SK-N-SH treated with all-trans-retinoic acid at 6 μM for 48 hours (cell line): ENCODE measurements at regions not wholly inside any gene's neighbourhood (a gene's known extent, or its start where the extent isn't known, plus 50 kb on each side); places are given as distances from the start of the nearest gene placed in this dataset.

Experiments used
- ATAC-seq: fragments of 200-7000 bp; cut with Tn5 transposase; 3 replicates; pipeline ENCODE4 v1.9.1; 2020; ENCODE audit warnings: mild to moderate bottlenecking, moderate library complexity
- ARNTL ChIP-seq: fragments of 450-650 bp; formaldehyde crosslinking; IDR thresholded peaks from 2 replicates; pipeline ENCODE4 v1.5.0; 2020; ENCODE audit warnings: low read depth, mild to moderate bottlenecking, moderate library complexity, borderline replicate concordance
- BACH2 ChIP-seq: fragments of 250-450 bp; sonication (Bioruptor Pico); IDR thresholded peaks from 2 replicates; pipeline ENCODE4 v1.9.0; 2021; ENCODE audit warnings: mild to moderate bottlenecking, borderline replicate concordance
- CREB5 ChIP-seq: fragments of 250-450 bp; sonication (Bioruptor Pico); IDR thresholded peaks from 2 replicates; pipeline ENCODE4 v1.5.1; 2020; ENCODE audit warnings: low read depth, mild to moderate bottlenecking, moderate library complexity
- CSDC2 ChIP-seq: fragments of 250-450 bp; sonication (Bioruptor Pico); IDR thresholded peaks from 2 replicates; pipeline ENCODE4 v1.5.0; 2020; ENCODE audit warnings: mild to moderate bottlenecking, moderate library complexity
- CSRNP3 ChIP-seq: fragments of 250-450 bp; sonication (Bioruptor Pico); IDR thresholded peaks from 2 replicates; pipeline ENCODE4 v1.5.1; 2021; ENCODE audit warnings: mild to moderate bottlenecking, moderate library complexity
- ESRRG ChIP-seq: fragments of 250-450 bp; sonication (Bioruptor Pico); IDR thresholded peaks from 2 replicates; pipeline ENCODE4 v1.6.1; 2021; ENCODE audit warnings: mild to moderate bottlenecking
- GLIS3 ChIP-seq: fragments of 250-450 bp; sonication (Bioruptor Pico); IDR thresholded peaks from 2 replicates; pipeline ENCODE4 v1.5.0; 2020; ENCODE audit warnings: mild to moderate bottlenecking, moderate library complexity
- ISL1 ChIP-seq: fragments of 250-450 bp; sonication (Bioruptor Pico); IDR thresholded peaks from 2 replicates; pipeline ENCODE4 v2.1.2; 2022; ENCODE audit warnings: mild to moderate bottlenecking, moderate library complexity
- OSR1 ChIP-seq: fragments of 250-450 bp; sonication (Bioruptor Pico); IDR thresholded peaks from 2 replicates; pipeline ENCODE4 v1.8.0; 2022; ENCODE audit warnings: moderate library complexity, mild to moderate bottlenecking, inconsistent platforms
- PATZ1 ChIP-seq: fragments of 250-450 bp; sonication (Bioruptor Pico); IDR thresholded peaks from 2 replicates; pipeline ENCODE4 v1.8.0; 2020; ENCODE audit warnings: mild to moderate bottlenecking, moderate library complexity, borderline replicate concordance
- POU6F1 ChIP-seq: fragments of 250-450 bp; sonication (Bioruptor Pico); IDR thresholded peaks from 2 replicates; pipeline ENCODE4 v1.8.0; 2021; ENCODE audit warnings: low read depth, mild to moderate bottlenecking, moderate library complexity, borderline replicate concordance
- PPARA ChIP-seq: fragments of 250-450 bp; sonication (Bioruptor Pico); IDR thresholded peaks from 2 replicates; pipeline ENCODE4 v1.5.0; 2020; ENCODE audit warnings: mild to moderate bottlenecking, borderline replicate concordance
- RARB ChIP-seq: fragments of 250-450 bp; sonication (Bioruptor Pico); IDR thresholded peaks from 2 replicates; pipeline ENCODE4 v1.8.0; 2021; ENCODE audit warnings: mild to moderate bottlenecking, moderate library complexity
- SNAI2 ChIP-seq: fragments of 250-450 bp; sonication (Bioruptor Pico); IDR thresholded peaks from 2 replicates; pipeline ENCODE4 v1.5.0; 2020; ENCODE audit warnings: mild to moderate bottlenecking, moderate library complexity
- TCF4 ChIP-seq: fragments of 250-450 bp; sonication (Bioruptor Pico); IDR thresholded peaks from 2 replicates; pipeline ENCODE4 v1.8.0; 2021; ENCODE audit warnings: mild to moderate bottlenecking, moderate library complexity, borderline replicate concordance
- TOX ChIP-seq: fragments of 250-450 bp; sonication (Bioruptor Pico); IDR thresholded peaks from 2 replicates; pipeline ENCODE4 v1.8.0; 2021; ENCODE audit warnings: mild to moderate bottlenecking, moderate library complexity, borderline replicate concordance
- TSHZ2 ChIP-seq: fragments of 250-450 bp; sonication (Bioruptor Pico); IDR thresholded peaks from 2 replicates; pipeline ENCODE4 v1.5.0; 2020; ENCODE audit warnings: mild to moderate bottlenecking, moderate library complexity
- ZC3H10 ChIP-seq: fragments of 250-450 bp; sonication (Bioruptor Pico); IDR thresholded peaks from 2 replicates; pipeline ENCODE4 v1.5.1; 2021; ENCODE audit warnings: mild to moderate bottlenecking, moderate library complexity
- ZFP3 ChIP-seq: fragments of 250-450 bp; sonication (Bioruptor Pico); IDR thresholded peaks from 2 replicates; pipeline ENCODE4 v1.5.0; 2020; ENCODE audit warnings: mild to moderate bottlenecking, moderate library complexity
- ZFP30 ChIP-seq: fragments of 450-650 bp; formaldehyde crosslinking; IDR thresholded peaks from 2 replicates; pipeline ENCODE4 v1.5.0; 2022; ENCODE audit warnings: mild to moderate bottlenecking, moderate library complexity
- ZNF565 ChIP-seq: fragments of 450-650 bp; formaldehyde crosslinking; conservative IDR thresholded peaks from 2 replicates; pipeline ENCODE4 v1.5.0; 2020; ENCODE audit warnings: low read depth, mild to moderate bottlenecking, moderate library complexity
- ZNF70 ChIP-seq: fragments of 450-650 bp; formaldehyde crosslinking; IDR thresholded peaks from 2 replicates; pipeline ENCODE4 v1.5.0; 2020; ENCODE audit warnings: mild to moderate bottlenecking, moderate library complexity

GRCh38 chr13:78802912-78803311 is 144.0 kb upstream of the OBI1 start:
- no peak for ATAC-seq
- TF ChIP-seq RARB = no peak
- TF ChIP-seq ISL1 (CRISPR knock-in tag) = no peak
- TF ChIP-seq OSR1 (CRISPR knock-in tag) = no peak
- no peak for TF ChIP-seq ZC3H10 (CRISPR knock-in tag)

- ATAC-seq = no peak
- TF ChIP-seq ZFP30 (no peak), CREB5 (CRISPR knock-in tag) (no peak)
Observed at GRCh38 chr13:78787190-78787589, 128.2 kb upstream of the OBI1 start.

- TF ChIP-seq OSR1 (CRISPR knock-in tag) (no peak), CREB5 (CRISPR knock-in tag) (no peak), RARB (no peak), CSRNP3 (CRISPR knock-in tag) (no peak), TSHZ2 (no peak), CSDC2 (CRISPR knock-in tag) (no peak), BACH2 (no peak), ZFP30 (no peak), TOX (no peak), ZC3H10 (CRISPR knock-in tag) (no peak), ZNF70 (CRISPR knock-in tag) (no peak), PPARA (CRISPR knock-in tag) (no peak)
- ATAC-seq = no peak
Observed at GRCh38 chr13:78786459-78786858, 127.5 kb upstream of the OBI1 start.

GRCh38 chr13:78785764-78786163 is 126.8 kb upstream of the OBI1 start:
- TF ChIP-seq ZFP3 (CRISPR knock-in tag) (no peak), GLIS3 (CRISPR knock-in tag) (no peak), ESRRG (no peak), ZFP30 (no peak), BACH2 (no peak), TCF4 (no peak), ISL1 (CRISPR knock-in tag) (no peak), ZNF70 (CRISPR knock-in tag) (no peak)
- ATAC-seq = no peak

- ATAC-seq = no peak
- TF ChIP-seq OSR1 (CRISPR knock-in tag) = no peak
- TF ChIP-seq ZFP30 = no peak
- TF ChIP-seq GLIS3 (CRISPR knock-in tag) = no peak
- TF ChIP-seq PPARA (CRISPR knock-in tag) = no peak
- no peak for TF ChIP-seq ISL1 (CRISPR knock-in tag)
- TF ChIP-seq SNAI2 (CRISPR knock-in tag) = no peak
- no peak for TF ChIP-seq PATZ1 (CRISPR knock-in tag)
- no peak for TF ChIP-seq ZFP3 (CRISPR knock-in tag)
- no peak for TF ChIP-seq ZNF70 (CRISPR knock-in tag)
- no peak for TF ChIP-seq BACH2
- TF ChIP-seq POU6F1 (CRISPR knock-in tag) = no peak
- TF ChIP-seq CREB5 (CRISPR knock-in tag) = no peak
- no peak for TF ChIP-seq ARNTL (CRISPR knock-in tag)
- no peak for TF ChIP-seq ZNF565 (CRISPR knock-in tag)
- no peak for TF ChIP-seq TOX
- no peak for TF ChIP-seq CSDC2 (CRISPR knock-in tag)
- no peak for TF ChIP-seq ZC3H10 (CRISPR knock-in tag)
Observed at GRCh38 chr13:78784014-78784750, 125.2 kb upstream of the OBI1 start.
